ENCODE measurements at regions not wholly inside any gene's neighbourhood (a gene's known extent, or its start where the extent isn't known, plus 50 kb on each side); places are given as distances from the start of the nearest gene placed in this dataset.

- TF ChIP-seq YY1 (IDR thresholded peaks at IDR 0.05; ENCODE audit: low read depth) (no peak), TAF1 (IDR thresholded peaks at IDR 0.05; ENCODE audit: low read depth) (no peak), TEAD4 (IDR thresholded peaks at IDR 0.05) (no peak), CREB1 (IDR thresholded peaks at IDR 0.05; ENCODE audit: low read depth) (no peak), EP300 (IDR thresholded peaks at IDR 0.05; ENCODE audit: borderline replicate concordance) (no peak), EGR1 (IDR thresholded peaks at IDR 0.05) (no peak)
Observed at GRCh38 chr1:57882934-57883641, 459.2 kb upstream of the DAB1 start.

All from Ishikawa (cell line).